H1 (cell line): ENCODE measurements at regions not wholly inside any gene's neighbourhood (a gene's known extent, or its start where the extent isn't known, plus 50 kb on each side); places are given as distances from the start of the nearest gene placed in this dataset.

Source experiments
- CTCF ChIA-PET: fragments of 300-600 bp; sonication (Branson Sonifier 250); formaldehyde crosslinking; loops from one replicate; lab custom pipeline; 2021; ENCODE audit not compliant: partially characterized antibody; lab: Charles Lee
- POLR2A ChIA-PET: fragments of 300-600 bp; sonication (Branson Sonifier 250); formaldehyde crosslinking; loops from one replicate; lab custom pipeline; 2021; ENCODE audit warnings: inconsistent platforms; ENCODE audit not compliant: partially characterized antibody; lab: Charles Lee
- DNase-seq, 2 experiments: peaks; one replicate each; pipeline versions ENCODE4 v3.0.0 to v3.0.0-alpha.2; 2010 to 2022; ENCODE audit warnings: low spot score in 2 of 2, low read depth in 1 of 2, mixed read lengths in 1 of 2
- FAIRE-seq: peaks from 2 replicates; lab custom pipeline; 2011; peaks lifted over from hg19 to GRCh38; lab: Jason Lieb, UNC
- H2AFZ ChIP-seq: 2 replicates; pipeline ENCODE4 v1.8.1; 2012; ENCODE audit warnings: low read length, inconsistent platforms
- H2AK5ac ChIP-seq: 2 replicates; pipeline ENCODE4 v1.6.1; 2013; ENCODE audit warnings: low read depth, low read length
- H2BK120ac ChIP-seq: replicated peaks from 2 replicates; pipeline ENCODE3; 2013; ENCODE audit warnings: low read depth, low read length, inconsistent platforms
- H2BK12ac ChIP-seq: 2 replicates; pipeline ENCODE4 v1.6.1; 2013; ENCODE audit warnings: low read depth, low read length
- H2BK15ac ChIP-seq: 2 replicates; pipeline ENCODE4 v1.6.1; 2013; ENCODE audit warnings: low read length
- H2BK20ac ChIP-seq: 2 replicates; pipeline ENCODE4 v1.6.1; 2013; ENCODE audit warnings: low read length
- H2BK5ac ChIP-seq: 2 replicates; pipeline ENCODE4 v1.6.1; 2013; ENCODE audit warnings: low read depth, low read length
- H3K14ac ChIP-seq: 2 replicates; pipeline ENCODE4 v1.6.1; 2013; ENCODE audit warnings: inconsistent platforms; ENCODE audit not compliant: insufficient read length
- H3K18ac ChIP-seq: 2 replicates; pipeline ENCODE4 v1.6.1; 2013; ENCODE audit warnings: low read length; ENCODE audit errors: extremely low read depth
- H3K23ac ChIP-seq: 2 replicates; pipeline ENCODE4 v1.6.1; 2013; ENCODE audit warnings: inconsistent platforms; ENCODE audit not compliant: insufficient read length
- H3K23me2 ChIP-seq: 2 replicates; pipeline ENCODE4 v1.6.1; 2013; ENCODE audit warnings: low read depth, low read length
- H3K27ac ChIP-seq: 2 replicates; pipeline ENCODE4 v1.6.1; 2011; ENCODE audit warnings: low read depth, low read length, inconsistent platforms
- H3K27me3 ChIP-seq, 4 experiments: replicated peaks in 1 of 4; 1 replicate in 1 of 4; 2 replicates in 3 of 4; pipeline versions ENCODE4 v1.6.1 to v1.8.1; 2011 to 2013; ENCODE audit warnings: low read length in 3 of 4, mild to moderate bottlenecking in 3 of 4, inconsistent platforms in 2 of 4, mixed read lengths in 2 of 4, moderate library complexity in 1 of 4; ENCODE audit not compliant: control insufficient read depth in 3 of 4, insufficient read depth in 3 of 4; ENCODE audit errors: extremely low read depth in 1 of 4
- H3K36me3 ChIP-seq, 4 experiments: 2 replicates each; pipeline versions ENCODE4 v1.6.1 to v1.8.1; 2011 to 2013; ENCODE audit warnings: mild to moderate bottlenecking in 4 of 4, low read length in 3 of 4, moderate library complexity in 2 of 4, control low read depth in 1 of 4, inconsistent platforms in 1 of 4; ENCODE audit not compliant: insufficient read depth in 4 of 4, control insufficient read depth in 2 of 4
- H3K4ac ChIP-seq: replicated peaks from 2 replicates; pipeline ENCODE3; 2013; ENCODE audit warnings: low read length, low read depth, mixed read lengths, inconsistent platforms; ENCODE audit not compliant: insufficient read length
- H3K4me1 ChIP-seq, 4 experiments: replicated peaks in 1 of 4; 1 replicate in 1 of 4; 2 replicates in 3 of 4; pipeline versions ENCODE4 v1.6.1 to v1.8.1; 2011 to 2013; ENCODE audit warnings: low read length in 3 of 4, inconsistent platforms in 2 of 4, mixed read lengths in 1 of 4; ENCODE audit not compliant: insufficient read depth in 4 of 4, control insufficient read depth in 3 of 4
- H3K4me2 ChIP-seq, 2 experiments: 2 replicates each; pipeline versions ENCODE4 v1.6.1 to v1.8.1; 2011 to 2013; ENCODE audit warnings: low read depth in 2 of 2, low read length in 2 of 2, control low read depth in 1 of 2, inconsistent platforms in 1 of 2, mild to moderate bottlenecking in 1 of 2; ENCODE audit not compliant: insufficient read depth in 1 of 2
- H3K4me3 ChIP-seq, 4 experiments: fragments of 200-600, 300-600 bp in 1 of 4; sonication (generic), shearing (Covaris generic), sonication (Bioruptor Twin) in 1 of 4; 2 replicates each; pipeline versions ENCODE4 v1.5.1 to v1.8.1; 2011 to 2016; ENCODE audit warnings: low read length in 4 of 4, low read depth in 3 of 4, control low read depth in 2 of 4, inconsistent platforms in 2 of 4, mild to moderate bottlenecking in 2 of 4, mixed read lengths in 1 of 4, moderate library complexity in 1 of 4; ENCODE audit not compliant: insufficient read depth in 2 of 4; ENCODE audit errors: extremely low read depth in 1 of 4
- H3K56ac ChIP-seq: replicated peaks from 2 replicates; pipeline ENCODE3; 2013; ENCODE audit warnings: low read depth, mild to moderate bottlenecking, mixed read lengths, low read length, inconsistent platforms; ENCODE audit not compliant: insufficient read length
- H3K79me1 ChIP-seq: 2 replicates; pipeline ENCODE4 v1.6.1; 2013; ENCODE audit warnings: low read depth, low read length, control low read depth
- H3K79me2 ChIP-seq, 2 experiments: 2 replicates each; pipeline versions ENCODE4 v1.6.1 to v1.8.1; 2012 to 2013; ENCODE audit warnings: low read length in 2 of 2, mild to moderate bottlenecking in 2 of 2, inconsistent platforms in 1 of 2; ENCODE audit not compliant: insufficient read depth in 2 of 2, control insufficient read depth in 1 of 2
- H3K9ac ChIP-seq, 4 experiments: replicated peaks in 1 of 4; 1 replicate in 1 of 4; 2 replicates in 3 of 4; pipeline versions ENCODE4 v1.6.1 to v1.8.1; 2011 to 2013; ENCODE audit warnings: low read depth in 3 of 4, low read length in 3 of 4, control low read depth in 2 of 4, mild to moderate bottlenecking in 2 of 4, moderate library complexity in 2 of 4, inconsistent platforms in 1 of 4; ENCODE audit errors: extremely low read depth in 1 of 4
- H3K9me3 ChIP-seq, 2 experiments: 2 replicates each; pipeline versions ENCODE4 v1.6.1 to v1.8.1; 2012 to 2013; ENCODE audit warnings: mild to moderate bottlenecking in 2 of 2, moderate library complexity in 2 of 2, control low read depth in 1 of 2, inconsistent platforms in 1 of 2, low read depth in 1 of 2, low read length in 1 of 2, mixed read lengths in 1 of 2; ENCODE audit not compliant: insufficient read depth in 2 of 2
- H4K20me1 ChIP-seq, 2 experiments: replicated peaks in 1 of 2; 2 replicates each; pipeline versions ENCODE3 to v1.8.1; 2011 to 2013; ENCODE audit warnings: inconsistent platforms in 2 of 2, low read length in 2 of 2, mild to moderate bottlenecking in 1 of 2; ENCODE audit not compliant: insufficient read depth in 2 of 2, control insufficient read depth in 1 of 2
- H4K5ac ChIP-seq: 2 replicates; pipeline ENCODE4 v1.6.1; 2013; ENCODE audit warnings: low read length, low read depth, mixed read lengths, inconsistent platforms; ENCODE audit not compliant: insufficient read length
- H4K8ac ChIP-seq: 2 replicates; pipeline ENCODE4 v1.8.0; 2013; ENCODE audit warnings: mild to moderate bottlenecking, moderate library complexity, low read length, inconsistent platforms; ENCODE audit not compliant: insufficient read depth; ENCODE audit errors: extremely low read depth
- H4K91ac ChIP-seq: replicated peaks from 2 replicates; pipeline ENCODE3; 2013; ENCODE audit warnings: low read length, mixed read lengths, inconsistent platforms; ENCODE audit not compliant: insufficient read length
- BRCA1 ChIP-seq: IDR thresholded peaks from 2 replicates; pipeline ENCODE4 v1.6.1; 2012; ENCODE audit warnings: low read depth, low read length, improper control_type of control experiment
- CEBPB ChIP-seq: IDR thresholded peaks from 2 replicates; pipeline ENCODE4 v1.6.1; 2012; ENCODE audit warnings: low read depth, low read length
- YY1 ChIP-seq: IDR thresholded peaks from 2 replicates; pipeline ENCODE4 v1.6.1; 2011; ENCODE audit warnings: low read depth, mild to moderate bottlenecking, low read length
- WGBS, 2 experiments: shearing (Covaris generic) in 1 of 2; methylation state at CpG; one replicate each; pipeline versions ENCODE4 v1.1.6 to v1.1.7; 2013 to 2015; ENCODE audit warnings: low lambda C conversion rate in 2 of 2, mixed read lengths in 2 of 2, inconsistent platforms in 1 of 2, low coverage in 1 of 2, missing lambda C conversion rate in 1 of 2; ENCODE audit not compliant: insufficient replicate concordance in 2 of 2, insufficient coverage in 1 of 2, insufficient read length in 1 of 2; ENCODE audit errors: extremely low coverage in 1 of 2, missing lambda C conversion rate in 1 of 2; 5-methylcytosine and 5-hydroxymethylcytosine counted together

DNA sequence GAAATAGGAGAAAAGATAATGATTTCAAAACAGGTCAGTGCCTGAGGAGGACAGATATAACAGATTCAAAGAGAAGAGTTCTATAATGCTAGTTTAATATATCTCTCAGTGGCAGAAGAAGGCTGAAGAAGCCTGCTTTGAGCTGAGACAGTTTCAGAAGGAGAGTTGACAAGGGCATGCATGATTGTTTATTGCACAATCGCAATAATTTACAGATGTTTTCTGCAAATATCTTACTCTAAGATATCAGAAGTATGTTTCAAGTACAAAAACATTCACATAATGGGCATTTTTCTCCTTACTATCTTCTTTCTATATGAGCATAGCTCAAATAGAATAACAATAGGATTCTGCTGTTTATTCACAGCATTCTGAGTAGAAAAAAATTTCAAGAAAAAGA, 557.7 kb upstream of the NRSN1 start:
- TF ChIP-seq BRCA1 (no peak), CEBPB (peak; percentile 25; the same call in 1 of the 2 replicates), YY1 (no peak)
- CTCF ChIA-PET = no interaction called here
- no peak overlapping the region for H2AFZ ChIP-seq

More for the DNA sequence above, 557.7 kb upstream of the NRSN1 start:
- no peaks in the 10 kb centered on the region for H4K20me1 ChIP-seq
- no peak overlapping the region for H3K27ac ChIP-seq
- H3K79me1 ChIP-seq = no peaks in the 10 kb centered on the region
- no peak overlapping the region for H2BK15ac ChIP-seq
- H2BK120ac ChIP-seq = no peak overlapping the region
- H3K14ac ChIP-seq = no peak overlapping the region
- no peaks in the 10 kb centered on the region for H3K23me2 ChIP-seq
- no peak overlapping the region for H3K9ac ChIP-seq
- peaks cover 0 to 5% of the 10 kb centered on the region in 2 experiments; a peak in 2 of 4 replicates for H3K9me3 ChIP-seq
- H3K4ac ChIP-seq = no peak overlapping the region
- H4K91ac ChIP-seq = no peak overlapping the region
- 100% methylated on average over 1 of the region's 1 CpG; no CpG with 5 or more reads in 1 of the 2 experiments for WGBS, 2 experiments
- H3K4me3 ChIP-seq = no peak overlapping the region
- POLR2A ChIA-PET = no interaction called here
- no peak overlapping the region for H2AK5ac ChIP-seq
- no peak overlapping the region for H3K56ac ChIP-seq
- no peaks in the 10 kb centered on the region for H3K4me1 ChIP-seq
- FAIRE-seq (no peak), DNase-seq (no peak)
- H4K5ac ChIP-seq = no peak overlapping the region
- H2BK20ac ChIP-seq = no peak overlapping the region
- H4K8ac ChIP-seq = no peak overlapping the region
- H3K4me2 ChIP-seq = no peak overlapping the region
- no peak overlapping the region for H2BK5ac ChIP-seq
- no peaks in the 10 kb centered on the region for H3K79me2 ChIP-seq
- no peaks in the 10 kb centered on the region for H3K27me3 ChIP-seq
- H3K18ac ChIP-seq = no peak overlapping the region
- H3K23ac ChIP-seq = no peak overlapping the region
- H2BK12ac ChIP-seq = no peak overlapping the region
- H3K36me3 ChIP-seq = no peaks in the 10 kb centered on the region
